ENCODE measurements at regions not wholly inside any gene's neighbourhood (a gene's known extent, or its start where the extent isn't known, plus 50 kb on each side); places are given as distances from the start of the nearest gene placed in this dataset.
A peak's percentile ranks its signal among the peaks of the same experiment; 100 is the strongest.

DNA sequence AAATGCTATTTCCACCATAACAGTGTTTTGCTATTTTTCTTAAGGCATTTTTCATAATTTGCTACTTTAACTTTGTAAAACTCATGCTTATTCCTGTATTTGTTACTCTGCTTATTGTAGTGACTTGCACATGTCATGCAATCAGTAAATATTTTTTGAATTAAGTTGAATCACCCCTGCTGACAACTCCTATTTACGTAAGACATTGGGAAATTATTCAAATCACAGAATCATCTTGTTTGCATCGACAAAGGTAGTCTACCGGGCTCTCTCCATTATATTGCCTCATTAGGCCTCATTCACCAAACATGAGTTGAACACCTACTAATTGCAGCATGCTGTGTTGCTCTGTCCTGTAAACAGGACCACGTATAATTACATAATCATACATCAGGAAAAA lies 478.5 kb upstream of the ZEB2 start:
- BruUV-seq (replicated peaks): no TSS peak
- intact Hi-C loops (cut with micrococcal nuclease): no loop called here
- Mint-ChIP-seq H3K4me1 (ENCODE audit: insufficient read depth, unreplicated experiment) (peaks cover 22% of the 10 kb centered on the region), H3K4me3 (ENCODE audit: unreplicated experiment) (no peak overlapping the region), H3K27me3 (ENCODE audit: insufficient read depth, unreplicated experiment) (no peaks in the 10 kb centered on the region), H3K9me3 (ENCODE audit: unreplicated experiment) (no peaks in the 10 kb centered on the region), H3K27ac (ENCODE audit: low read depth, unreplicated experiment) (no peak overlapping the region), H3K36me3 (ENCODE audit: insufficient read depth, unreplicated experiment) (no peaks in the 10 kb centered on the region)
- POLR2A ChIA-PET: no interaction called here
- TF ChIP-seq, protein P1, sequence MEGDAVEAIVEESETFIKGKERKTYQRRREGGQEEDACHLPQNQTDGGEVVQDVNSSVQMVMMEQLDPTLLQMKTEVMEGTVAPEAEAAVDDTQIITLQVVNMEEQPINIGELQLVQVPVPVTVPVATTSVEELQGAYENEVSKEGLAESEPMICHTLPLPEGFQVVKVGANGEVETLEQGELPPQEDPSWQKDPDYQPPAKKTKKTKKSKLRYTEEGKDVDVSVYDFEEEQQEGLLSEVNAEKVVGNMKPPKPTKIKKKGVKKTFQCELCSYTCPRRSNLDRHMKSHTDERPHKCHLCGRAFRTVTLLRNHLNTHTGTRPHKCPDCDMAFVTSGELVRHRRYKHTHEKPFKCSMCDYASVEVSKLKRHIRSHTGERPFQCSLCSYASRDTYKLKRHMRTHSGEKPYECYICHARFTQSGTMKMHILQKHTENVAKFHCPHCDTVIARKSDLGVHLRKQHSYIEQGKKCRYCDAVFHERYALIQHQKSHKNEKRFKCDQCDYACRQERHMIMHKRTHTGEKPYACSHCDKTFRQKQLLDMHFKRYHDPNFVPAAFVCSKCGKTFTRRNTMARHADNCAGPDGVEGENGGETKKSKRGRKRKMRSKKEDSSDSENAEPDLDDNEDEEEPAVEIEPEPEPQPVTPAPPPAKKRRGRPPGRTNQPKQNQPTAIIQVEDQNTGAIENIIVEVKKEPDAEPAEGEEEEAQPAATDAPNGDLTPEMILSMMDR (IDR thresholded peaks at IDR 0.05; ENCODE audit: unreplicated experiment): no peak
- DNase-seq (ENCODE audit: unreplicated experiment): peak; percentile 38
- CTCF ChIA-PET: no interaction called here

DNA sequence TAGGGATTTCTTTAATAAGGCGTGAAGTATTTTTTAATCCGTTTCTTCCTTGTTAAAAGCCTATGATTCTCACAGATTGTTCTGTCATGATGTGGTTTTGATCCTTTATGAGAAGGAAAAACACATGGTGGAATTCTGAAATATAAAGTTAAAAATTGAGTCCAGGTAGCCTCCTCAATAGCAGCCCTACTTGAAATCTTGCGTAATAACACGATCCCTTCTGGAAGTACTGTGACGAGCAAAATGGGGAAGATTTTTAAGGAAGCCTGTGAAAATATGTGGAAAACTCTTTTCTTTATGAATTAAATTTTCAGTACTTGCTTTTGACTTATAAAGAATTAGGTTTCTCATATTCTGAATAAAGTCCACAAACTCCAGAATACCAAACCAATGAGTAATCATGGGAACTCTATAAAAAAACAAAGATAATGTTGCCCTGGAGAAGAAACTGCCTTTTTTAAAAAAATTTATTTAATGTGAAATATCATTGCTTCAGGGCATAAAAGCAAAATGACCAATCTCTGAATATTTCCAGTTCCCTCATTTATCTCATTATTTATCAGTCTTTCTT lies 476.4 kb upstream of the ZEB2 start:
- intact Hi-C loops (cut with micrococcal nuclease): no loop called here
- peak; percentile 45 for DNase-seq (ENCODE audit: unreplicated experiment)
- no TSS peak for BruUV-seq (replicated peaks)
- peaks cover 22% of the 10 kb centered on the region for H3K4me1 Mint-ChIP-seq (ENCODE audit: insufficient read depth, unreplicated experiment)
- ChIA-PET CTCF (no interaction called here), POLR2A (no interaction called here)
- no peaks in the 10 kb centered on the region for H3K9me3 Mint-ChIP-seq (ENCODE audit: unreplicated experiment)
- TF ChIP-seq, protein P1 (IDR thresholded peaks at IDR 0.05; ENCODE audit: unreplicated experiment): no peak
- H3K27me3 Mint-ChIP-seq (ENCODE audit: insufficient read depth, unreplicated experiment): no peaks in the 10 kb centered on the region
- no peak overlapping the region for H3K4me3 Mint-ChIP-seq (ENCODE audit: unreplicated experiment)
- H3K36me3 Mint-ChIP-seq (ENCODE audit: insufficient read depth, unreplicated experiment): no peaks in the 10 kb centered on the region
- H3K27ac Mint-ChIP-seq (ENCODE audit: low read depth, unreplicated experiment): no peak overlapping the region

DNA sequence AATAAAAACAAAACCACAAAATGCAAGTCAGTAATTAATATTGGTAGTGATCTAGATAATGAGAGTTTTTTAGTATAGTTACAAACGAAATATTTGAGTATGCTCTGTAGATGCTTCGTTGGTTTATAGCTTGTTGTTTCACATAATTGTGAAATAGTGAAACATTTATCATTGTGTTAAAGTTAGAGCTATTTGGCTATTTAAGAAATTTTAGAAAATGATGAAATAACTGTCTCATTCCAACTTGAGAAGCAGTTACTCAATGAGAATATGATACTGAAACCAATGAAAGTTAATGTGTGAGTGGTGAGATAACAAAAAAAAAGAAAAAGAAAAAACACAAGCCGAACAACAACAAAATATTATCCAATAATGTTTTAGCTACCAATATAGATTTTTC lies 475.6 kb upstream of the ZEB2 start:
- ChIA-PET POLR2A (no interaction called here), CTCF (no interaction called here)
- no peaks in the 10 kb centered on the region for H3K36me3 Mint-ChIP-seq (ENCODE audit: insufficient read depth, unreplicated experiment)
- no peaks in the 10 kb centered on the region for H3K9me3 Mint-ChIP-seq (ENCODE audit: unreplicated experiment)
- intact Hi-C loops (cut with micrococcal nuclease): no loop called here
- H3K27me3 Mint-ChIP-seq (ENCODE audit: insufficient read depth, unreplicated experiment): no peaks in the 10 kb centered on the region
- H3K27ac Mint-ChIP-seq (ENCODE audit: low read depth, unreplicated experiment): peak overlapping the region; percentile 24
- no peak overlapping the region for H3K4me3 Mint-ChIP-seq (ENCODE audit: unreplicated experiment)
- DNase-seq (ENCODE audit: unreplicated experiment): peak; percentile 35
- peaks cover 19% of the 10 kb centered on the region for H3K4me1 Mint-ChIP-seq (ENCODE audit: insufficient read depth, unreplicated experiment)
- TF ChIP-seq, protein P1 (IDR thresholded peaks at IDR 0.05; ENCODE audit: unreplicated experiment): no peak
- no TSS peak for BruUV-seq (replicated peaks)

DNA sequence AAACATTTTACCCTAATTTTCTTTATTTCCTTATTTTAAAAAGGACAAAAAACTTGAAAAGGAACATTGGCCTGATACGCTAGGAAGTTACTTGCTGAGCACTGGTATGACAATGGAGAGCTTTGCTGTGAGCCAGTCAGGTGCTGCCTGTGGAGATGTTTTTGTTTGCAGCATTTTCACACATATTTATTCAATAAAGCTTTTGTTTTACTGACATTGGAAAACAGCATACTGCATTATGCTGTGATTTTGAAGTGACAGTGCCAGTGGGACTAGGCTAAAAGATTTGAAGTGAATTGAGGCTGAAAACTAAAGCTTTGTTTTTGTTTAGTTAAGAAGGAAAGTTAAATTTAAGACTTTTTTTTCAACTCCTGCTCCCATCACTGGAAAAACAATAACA lies 470.7 kb upstream of the ZEB2 start:
- H3K9me3 Mint-ChIP-seq (ENCODE audit: unreplicated experiment): peaks cover 6% of the 10 kb centered on the region
- H3K27ac Mint-ChIP-seq (ENCODE audit: low read depth, unreplicated experiment): no peak overlapping the region
- H3K36me3 Mint-ChIP-seq (ENCODE audit: insufficient read depth, unreplicated experiment): no peaks in the 10 kb centered on the region
- intact Hi-C loops (cut with micrococcal nuclease): no loop called here
- TF ChIP-seq, protein P1 (IDR thresholded peaks at IDR 0.05; ENCODE audit: unreplicated experiment): no peak
- DNase-seq (ENCODE audit: unreplicated experiment): no peak
- no TSS peak for BruUV-seq (replicated peaks)
- CTCF ChIA-PET: no interaction called here
- H3K4me1 Mint-ChIP-seq (ENCODE audit: insufficient read depth, unreplicated experiment): peaks cover 4% of the 10 kb centered on the region
- H3K4me3 Mint-ChIP-seq (ENCODE audit: unreplicated experiment): no peak overlapping the region
- POLR2A ChIA-PET: interaction anchor here (1.7 kb wide), 1 partner anchor 17 kb away, joined by 5 read pairs; no protein-coding TSS in a partner anchor
- no peaks in the 10 kb centered on the region for H3K27me3 Mint-ChIP-seq (ENCODE audit: insufficient read depth, unreplicated experiment)

All from MCF 10A (cell line).